ENCODE measurements at regions not wholly inside any gene's neighbourhood (a gene's known extent, or its start where the extent isn't known, plus 50 kb on each side); places are given as distances from the start of the nearest gene placed in this dataset.

- TF ChIP-seq CTCF (IDR thresholded peaks at IDR 0.05; ENCODE audit: borderline replicate concordance, extremely low read depth, low read length, poor library complexity, severe bottlenecking) (no peak), EZH2 (IDR thresholded peaks at IDR 0.05; ENCODE audit: borderline replicate concordance, low read depth, low read length, severe bottlenecking) (no peak)
These were observed 62.5 kb upstream of the NPY start for GRCh38 chr7:24221500-24221899.

Measured in DND-41 (cell line).